ENCODE measurements at regions not wholly inside any gene's neighbourhood (a gene's known extent, or its start where the extent isn't known, plus 50 kb on each side); places are given as distances from the start of the nearest gene placed in this dataset.

DNA sequence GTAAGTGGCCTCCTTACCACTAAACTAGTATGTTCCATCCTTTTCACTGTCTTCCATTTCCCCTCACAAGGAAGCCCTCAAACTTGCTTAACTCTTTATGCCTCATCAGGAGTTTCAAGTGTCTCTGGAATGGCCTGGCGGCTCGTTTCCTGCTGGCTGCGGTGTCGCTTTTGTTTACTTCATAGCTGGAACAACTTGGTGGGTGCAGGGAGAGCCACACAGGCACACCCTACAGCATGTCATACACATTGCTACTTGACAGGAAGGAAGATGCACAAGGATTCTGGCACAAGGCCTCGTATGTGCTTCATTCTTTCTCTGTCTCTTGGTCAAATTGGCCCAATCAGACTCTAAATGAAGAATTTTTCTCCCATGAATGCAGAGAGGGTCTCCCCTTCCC is 488.3 kb downstream of the FOXO1 start:
- TF ChIP-seq ZNF341 (tag by site-specific recombination; IDR thresholded peaks at IDR 0.05; ENCODE audit: low read depth) (no peak), ZNF324 (tag by site-specific recombination; IDR thresholded peaks at IDR 0.05) (no peak)
- TF ChIP-seq, protein P1, sequence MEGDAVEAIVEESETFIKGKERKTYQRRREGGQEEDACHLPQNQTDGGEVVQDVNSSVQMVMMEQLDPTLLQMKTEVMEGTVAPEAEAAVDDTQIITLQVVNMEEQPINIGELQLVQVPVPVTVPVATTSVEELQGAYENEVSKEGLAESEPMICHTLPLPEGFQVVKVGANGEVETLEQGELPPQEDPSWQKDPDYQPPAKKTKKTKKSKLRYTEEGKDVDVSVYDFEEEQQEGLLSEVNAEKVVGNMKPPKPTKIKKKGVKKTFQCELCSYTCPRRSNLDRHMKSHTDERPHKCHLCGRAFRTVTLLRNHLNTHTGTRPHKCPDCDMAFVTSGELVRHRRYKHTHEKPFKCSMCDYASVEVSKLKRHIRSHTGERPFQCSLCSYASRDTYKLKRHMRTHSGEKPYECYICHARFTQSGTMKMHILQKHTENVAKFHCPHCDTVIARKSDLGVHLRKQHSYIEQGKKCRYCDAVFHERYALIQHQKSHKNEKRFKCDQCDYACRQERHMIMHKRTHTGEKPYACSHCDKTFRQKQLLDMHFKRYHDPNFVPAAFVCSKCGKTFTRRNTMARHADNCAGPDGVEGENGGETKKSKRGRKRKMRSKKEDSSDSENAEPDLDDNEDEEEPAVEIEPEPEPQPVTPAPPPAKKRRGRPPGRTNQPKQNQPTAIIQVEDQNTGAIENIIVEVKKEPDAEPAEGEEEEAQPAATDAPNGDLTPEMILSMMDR (tag by site-specific recombination; IDR thresholded peaks at IDR 0.05): no peak
